Colonic mucosa (tissue), 4 donors: ENCODE measurements at regions not wholly inside any gene's neighbourhood (a gene's known extent, or its start where the extent isn't known, plus 50 kb on each side); places are given as distances from the start of the nearest gene placed in this dataset.

Experiments used
- DNase-seq: peaks from one replicate; pipeline ENCODE4 v3.0.0-alpha.2; 2020
- H3K27ac ChIP-seq: fragments of 200-600 bp; one replicate; pipeline ENCODE4 v1.8.0; 2021
- H3K27me3 ChIP-seq: fragments of 200-600 bp; one replicate; pipeline ENCODE4 v1.8.0; 2021
- H3K36me3 ChIP-seq: fragments of 200-600 bp; one replicate; pipeline ENCODE4 v1.8.0; 2021
- H3K4me1 ChIP-seq: fragments of 200-600 bp; one replicate; pipeline ENCODE4 v1.8.0; 2021; ENCODE audit warnings: mild to moderate bottlenecking
- H3K4me3 ChIP-seq: fragments of 200-600 bp; one replicate; pipeline ENCODE4 v1.8.0; 2021
- H3K9ac ChIP-seq, 2 donors: one replicate each; pipeline ENCODE4 v1.7.0; 2013; ENCODE audit warnings: control low read depth in 2 of 2, low read depth in 2 of 2, low read length in 2 of 2
- H3K9me3 ChIP-seq: fragments of 200-600 bp; one replicate; pipeline ENCODE4 v1.8.0; 2021
- intact Hi-C: fragments of 100-400 bp; cut with DNase I; formaldehyde crosslinking; loops from one replicate; pipeline ENCODE4 v1.14.1; 2022
- TF ChIP-seq, protein P1 (sequence below): fragments of 200-600 bp; IDR thresholded peaks from one replicate; pipeline ENCODE4 v1.8.0; 2022; ENCODE audit warnings: antibody characterized with exemption, mild to moderate bottlenecking
- donor health status: healthy.
- donor health status: DM: no; HTN: no; CAD: no.
- donor health status: DM: no; HTN: no; CAD: no.

GRCh38 chr2:181805228-181806038 is 86.1 kb upstream of the ITPRID2 start:
- TF ChIP-seq, protein P1, sequence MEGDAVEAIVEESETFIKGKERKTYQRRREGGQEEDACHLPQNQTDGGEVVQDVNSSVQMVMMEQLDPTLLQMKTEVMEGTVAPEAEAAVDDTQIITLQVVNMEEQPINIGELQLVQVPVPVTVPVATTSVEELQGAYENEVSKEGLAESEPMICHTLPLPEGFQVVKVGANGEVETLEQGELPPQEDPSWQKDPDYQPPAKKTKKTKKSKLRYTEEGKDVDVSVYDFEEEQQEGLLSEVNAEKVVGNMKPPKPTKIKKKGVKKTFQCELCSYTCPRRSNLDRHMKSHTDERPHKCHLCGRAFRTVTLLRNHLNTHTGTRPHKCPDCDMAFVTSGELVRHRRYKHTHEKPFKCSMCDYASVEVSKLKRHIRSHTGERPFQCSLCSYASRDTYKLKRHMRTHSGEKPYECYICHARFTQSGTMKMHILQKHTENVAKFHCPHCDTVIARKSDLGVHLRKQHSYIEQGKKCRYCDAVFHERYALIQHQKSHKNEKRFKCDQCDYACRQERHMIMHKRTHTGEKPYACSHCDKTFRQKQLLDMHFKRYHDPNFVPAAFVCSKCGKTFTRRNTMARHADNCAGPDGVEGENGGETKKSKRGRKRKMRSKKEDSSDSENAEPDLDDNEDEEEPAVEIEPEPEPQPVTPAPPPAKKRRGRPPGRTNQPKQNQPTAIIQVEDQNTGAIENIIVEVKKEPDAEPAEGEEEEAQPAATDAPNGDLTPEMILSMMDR: no peak
- H3K4me1 ChIP-seq: no peaks in the 10 kb centered on the region
- no peak overlapping the region for H3K4me3 ChIP-seq
- no peaks in the 10 kb centered on the region for H3K9me3 ChIP-seq
- intact Hi-C loops: no loop called here
- peak overlapping the region; percentile 23 for H3K27ac ChIP-seq
- no peaks in the 10 kb centered on the region for H3K36me3 ChIP-seq
- no peak overlapping the region for H3K9ac ChIP-seq
- no peaks in the 10 kb centered on the region for H3K27me3 ChIP-seq
- no peak for DNase-seq

- Histone ChIP-seq H3K36me3 (no peaks in the 10 kb centered on the region), H3K27me3 (no peaks in the 10 kb centered on the region), H3K27ac (peak overlapping the region; percentile 23), H3K9me3 (no peaks in the 10 kb centered on the region), H3K4me3 (no peak overlapping the region), H3K9ac (no peak overlapping the region), H3K4me1 (no peaks in the 10 kb centered on the region)
- TF ChIP-seq, protein P1: no peak
- DNase-seq: no peak
- intact Hi-C loops: no loop called here
Observed at GRCh38 chr2:181806039-181806392, 85.5 kb upstream of the ITPRID2 start.

DNA sequence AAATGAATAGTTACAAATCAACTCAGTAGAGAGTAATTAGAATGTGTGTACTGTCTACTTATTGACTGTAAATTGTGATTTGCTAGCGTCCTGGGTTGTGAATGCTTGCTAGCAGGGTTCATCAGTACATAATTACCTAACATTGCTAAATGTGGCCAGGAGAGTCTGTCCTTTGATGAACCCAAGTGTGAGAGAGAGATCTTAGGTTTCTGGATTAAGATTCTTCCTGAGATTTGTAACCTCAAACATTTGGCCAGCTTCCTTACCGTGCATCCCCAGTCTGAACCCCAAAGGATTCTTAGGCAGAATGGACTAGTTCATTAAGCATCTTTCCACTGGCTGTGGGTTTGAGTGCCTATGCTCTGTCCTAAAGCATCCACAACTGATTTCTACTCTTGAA is 84.0 kb upstream of the ITPRID2 start:
- Histone ChIP-seq H3K4me3 (no peak overlapping the region), H3K9ac (no peak overlapping the region), H3K27me3 (no peaks in the 10 kb centered on the region), H3K9me3 (no peaks in the 10 kb centered on the region), H3K4me1 (no peaks in the 10 kb centered on the region), H3K27ac (no peak overlapping the region), H3K36me3 (no peaks in the 10 kb centered on the region)
- intact Hi-C loops: no loop called here
- no peak for DNase-seq
- TF ChIP-seq, protein P1: no peak

GRCh38 chr2:181810823-181811695 is 80.5 kb upstream of the ITPRID2 start:
- intact Hi-C loops: no loop called here
- TF ChIP-seq, protein P1: no peak
- Histone ChIP-seq H3K4me1 (peaks cover 3% of the 10 kb centered on the region), H3K27me3 (no peaks in the 10 kb centered on the region), H3K9me3 (no peaks in the 10 kb centered on the region), H3K9ac (no peak overlapping the region), H3K27ac (peak overlapping the region; percentile 60), H3K36me3 (no peaks in the 10 kb centered on the region), H3K4me3 (no peak overlapping the region)
- DNase-seq: peak; percentile 63

DNA sequence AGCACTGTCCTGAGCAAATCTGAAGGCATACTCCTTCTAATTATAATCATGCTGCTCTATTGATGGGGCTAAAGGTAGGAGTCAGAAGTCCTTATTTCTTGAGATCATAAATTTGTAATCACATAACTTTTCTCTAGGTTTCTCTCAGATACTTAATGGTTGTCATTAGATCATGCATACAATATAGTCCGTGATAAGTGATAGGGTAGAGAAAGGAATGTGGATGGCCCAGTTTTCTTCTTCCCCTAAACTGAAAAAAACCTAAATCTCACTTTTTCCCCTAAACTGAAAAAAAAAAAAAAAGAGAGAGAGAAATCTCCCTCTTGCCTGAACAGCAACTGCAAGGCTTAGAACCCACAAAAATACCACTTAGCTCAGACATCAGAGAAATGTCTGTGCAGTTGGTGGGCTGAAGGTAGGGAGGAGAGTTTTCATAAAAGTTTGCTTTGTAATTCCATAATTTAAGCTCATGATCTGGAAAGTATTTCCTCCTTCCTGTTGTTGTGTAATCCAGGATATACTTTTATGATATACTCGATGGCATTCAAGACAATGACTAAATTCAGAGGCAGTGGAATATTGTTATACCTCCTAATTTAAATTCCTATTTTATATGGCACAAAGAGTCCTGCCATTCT is 79.3 kb upstream of the ITPRID2 start:
- H3K27ac ChIP-seq: peak overlapping the region; percentile 60
- peaks cover 3% of the 10 kb centered on the region for H3K4me1 ChIP-seq
- TF ChIP-seq, protein P1: no peak
- no peak for DNase-seq
- no peaks in the 10 kb centered on the region for H3K27me3 ChIP-seq
- intact Hi-C loops: no loop called here
- H3K4me3 ChIP-seq: no peak overlapping the region
- H3K9me3 ChIP-seq: no peaks in the 10 kb centered on the region
- no peak overlapping the region for H3K9ac ChIP-seq
- no peaks in the 10 kb centered on the region for H3K36me3 ChIP-seq
